Activated naive CD4-positive, alpha-beta T cell treated with Interleukin-2 at 50 U/mL for 16 hours (primary cell): ENCODE measurements at regions not wholly inside any gene's neighbourhood (a gene's known extent, or its start where the extent isn't known, plus 50 kb on each side); places are given as distances from the start of the nearest gene placed in this dataset.

Source experiments
- DNase-seq: peaks from one replicate; pipeline ENCODE4 v3.0.0-alpha.2; 2020

GRCh38 chr14:82190742-82191141 lies 657.1 kb upstream of the SEL1L start:
- no peak for DNase-seq

- no peak for DNase-seq
Observed at GRCh38 chr14:82192387-82192786, 658.7 kb upstream of the SEL1L start.

- no peak for DNase-seq
Observed at GRCh38 chr14:82223276-82223675, 689.6 kb upstream of the SEL1L start.

- no peak for DNase-seq
Observed at GRCh38 chr14:82224610-82225009, 691.0 kb upstream of the SEL1L start.

- DNase-seq = no peak
Observed at GRCh38 chr14:82230748-82231147, 697.1 kb upstream of the SEL1L start.

- DNase-seq = no peak
Observed at GRCh38 chr14:82238649-82239048, 705.0 kb upstream of the SEL1L start.

GRCh38 chr14:82239223-82239622 lies 705.6 kb upstream of the SEL1L start:
- DNase-seq = no peak

GRCh38 chr14:82244791-82245190 lies 711.1 kb upstream of the SEL1L start:
- no peak for DNase-seq

GRCh38 chr14:82251494-82251893 lies 717.8 kb upstream of the SEL1L start:
- no peak for DNase-seq

- no peak for DNase-seq
Observed at GRCh38 chr14:82270286-82270685, 736.6 kb upstream of the SEL1L start.

- no peak for DNase-seq
Observed at GRCh38 chr14:82298811-82299210, 765.2 kb upstream of the SEL1L start.

- no peak for DNase-seq
Observed at GRCh38 chr14:82309199-82309598, 775.5 kb upstream of the SEL1L start.

- no peak for DNase-seq
Observed at GRCh38 chr14:82313889-82314288, 780.2 kb upstream of the SEL1L start.

GRCh38 chr14:82328442-82328841 lies 794.8 kb upstream of the SEL1L start:
- DNase-seq = no peak

- DNase-seq = no peak
Observed at GRCh38 chr14:82341261-82341810, 807.7 kb upstream of the SEL1L start.

- DNase-seq = no peak
Observed at GRCh38 chr14:82342596-82342995, 808.9 kb upstream of the SEL1L start.

GRCh38 chr14:82345184-82345583 lies 811.5 kb upstream of the SEL1L start:
- no peak for DNase-seq

GRCh38 chr14:82354126-82354525 lies 820.5 kb upstream of the SEL1L start:
- DNase-seq = no peak

- DNase-seq = no peak
Observed at GRCh38 chr14:82359201-82359600, 825.5 kb upstream of the SEL1L start.

- no peak for DNase-seq
Observed at GRCh38 chr14:82362452-82362851, 828.8 kb upstream of the SEL1L start.

GRCh38 chr14:82365471-82365870 lies 831.8 kb upstream of the SEL1L start:
- no peak for DNase-seq

GRCh38 chr14:82366803-82367202 lies 833.1 kb upstream of the SEL1L start:
- no peak for DNase-seq

GRCh38 chr14:82379291-82379690 lies 845.6 kb upstream of the SEL1L start:
- no peak for DNase-seq

- no peak for DNase-seq
Observed at GRCh38 chr14:82385048-82385447, 851.4 kb upstream of the SEL1L start.

GRCh38 chr14:82387699-82388098 lies 854.0 kb upstream of the SEL1L start:
- DNase-seq = no peak

- DNase-seq = no peak
Observed at GRCh38 chr14:82388488-82388887, 854.8 kb upstream of the SEL1L start.
